ENCODE measurements at regions not wholly inside any gene's neighbourhood (a gene's known extent, or its start where the extent isn't known, plus 50 kb on each side); places are given as distances from the start of the nearest gene placed in this dataset.
"Not testable (repeated sequence)": the region's sequence is repeated elsewhere in the genome, so short reads cannot be mapped to it uniquely, and the experiment has no call there.

DNA sequence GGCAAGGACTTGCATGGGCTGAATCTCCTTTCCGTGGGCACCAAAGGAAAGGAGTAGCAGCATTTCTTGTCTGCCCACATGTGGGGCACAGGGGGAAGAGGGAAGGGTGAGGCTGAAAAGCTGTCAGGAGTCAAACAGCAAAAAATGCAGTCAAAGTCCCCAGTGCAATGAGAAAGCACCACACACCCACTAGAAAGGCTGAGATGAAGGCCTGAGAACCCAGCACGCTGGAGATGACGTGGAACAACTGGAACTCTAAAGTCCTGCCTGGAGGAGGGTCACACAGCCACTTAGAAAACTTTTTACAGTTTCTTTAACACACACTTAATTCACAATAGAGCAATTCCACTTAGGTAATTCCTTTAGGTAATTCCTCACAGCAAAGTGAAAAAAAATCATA, 94.6 kb upstream of the IGFBPL1 start:
- ATAC-seq (no peak), DNase-seq (no peak)
- no peaks in the 10 kb centered on the region for H3K9me3 ChIP-seq
- no peaks in the 10 kb centered on the region for H3K4me1 ChIP-seq (ENCODE audit: low read depth)
- TF ChIP-seq, protein P1, sequence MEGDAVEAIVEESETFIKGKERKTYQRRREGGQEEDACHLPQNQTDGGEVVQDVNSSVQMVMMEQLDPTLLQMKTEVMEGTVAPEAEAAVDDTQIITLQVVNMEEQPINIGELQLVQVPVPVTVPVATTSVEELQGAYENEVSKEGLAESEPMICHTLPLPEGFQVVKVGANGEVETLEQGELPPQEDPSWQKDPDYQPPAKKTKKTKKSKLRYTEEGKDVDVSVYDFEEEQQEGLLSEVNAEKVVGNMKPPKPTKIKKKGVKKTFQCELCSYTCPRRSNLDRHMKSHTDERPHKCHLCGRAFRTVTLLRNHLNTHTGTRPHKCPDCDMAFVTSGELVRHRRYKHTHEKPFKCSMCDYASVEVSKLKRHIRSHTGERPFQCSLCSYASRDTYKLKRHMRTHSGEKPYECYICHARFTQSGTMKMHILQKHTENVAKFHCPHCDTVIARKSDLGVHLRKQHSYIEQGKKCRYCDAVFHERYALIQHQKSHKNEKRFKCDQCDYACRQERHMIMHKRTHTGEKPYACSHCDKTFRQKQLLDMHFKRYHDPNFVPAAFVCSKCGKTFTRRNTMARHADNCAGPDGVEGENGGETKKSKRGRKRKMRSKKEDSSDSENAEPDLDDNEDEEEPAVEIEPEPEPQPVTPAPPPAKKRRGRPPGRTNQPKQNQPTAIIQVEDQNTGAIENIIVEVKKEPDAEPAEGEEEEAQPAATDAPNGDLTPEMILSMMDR (IDR thresholded peaks at IDR 0.05), result no peak
- intact Hi-C loops (cut with DNase I, micrococcal nuclease), result no loop called here
- no peaks in the 10 kb centered on the region for H3K36me3 ChIP-seq (ENCODE audit: low read depth)
- H3K4me3 ChIP-seq, result no peak overlapping the region

DNA sequence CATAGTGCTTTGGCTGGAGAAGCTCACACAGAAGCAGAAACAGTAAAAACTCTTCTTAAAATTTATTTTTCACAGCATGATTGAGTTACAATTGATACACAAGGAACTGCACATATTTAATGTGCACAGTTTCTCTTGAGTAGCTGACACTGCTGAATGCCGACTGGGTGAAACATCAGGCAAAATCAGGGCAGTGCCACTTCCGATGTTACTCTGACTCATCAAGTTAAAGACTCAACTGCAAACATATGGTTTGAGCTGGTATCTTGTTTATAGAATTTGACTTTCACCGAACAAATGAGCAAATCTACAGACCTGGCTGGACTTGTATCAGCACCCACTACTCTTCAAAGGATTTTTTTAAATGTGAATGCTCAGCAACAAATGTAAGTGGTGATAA, 92.0 kb upstream of the IGFBPL1 start:
- H3K9me3 ChIP-seq; DNase-seq; H3K4me1 ChIP-seq (ENCODE audit: low read depth); H3K4me3 ChIP-seq; H3K36me3 ChIP-seq (ENCODE audit: low read depth); intact Hi-C loops (cut with DNase I, micrococcal nuclease): not testable (repeated sequence)
- ATAC-seq, result peak; percentile 25

DNA sequence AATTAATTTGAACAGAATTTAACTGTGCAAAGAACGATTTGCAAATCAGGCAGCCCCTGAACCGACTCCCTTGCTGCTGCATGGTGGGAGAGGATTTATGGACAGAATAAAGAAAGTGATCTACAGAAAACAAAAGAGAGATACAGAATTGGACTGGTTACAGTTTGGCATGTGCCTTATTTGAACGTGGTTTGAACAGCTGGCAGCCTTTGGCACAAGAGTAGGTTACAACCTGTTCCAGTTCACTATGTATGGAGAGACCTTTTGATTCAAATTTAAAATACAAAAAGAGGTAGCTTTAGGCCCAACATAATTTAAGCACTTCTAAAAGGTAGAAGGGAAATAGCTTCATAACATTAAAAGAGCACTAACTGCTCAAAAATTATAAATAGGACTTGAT, 90.8 kb upstream of the IGFBPL1 start:
- DNase-seq; H3K4me3 ChIP-seq; intact Hi-C loops (cut with DNase I, micrococcal nuclease); ATAC-seq; H3K9me3 ChIP-seq; H3K4me1 ChIP-seq (ENCODE audit: low read depth); H3K36me3 ChIP-seq (ENCODE audit: low read depth): not testable (repeated sequence)

DNA sequence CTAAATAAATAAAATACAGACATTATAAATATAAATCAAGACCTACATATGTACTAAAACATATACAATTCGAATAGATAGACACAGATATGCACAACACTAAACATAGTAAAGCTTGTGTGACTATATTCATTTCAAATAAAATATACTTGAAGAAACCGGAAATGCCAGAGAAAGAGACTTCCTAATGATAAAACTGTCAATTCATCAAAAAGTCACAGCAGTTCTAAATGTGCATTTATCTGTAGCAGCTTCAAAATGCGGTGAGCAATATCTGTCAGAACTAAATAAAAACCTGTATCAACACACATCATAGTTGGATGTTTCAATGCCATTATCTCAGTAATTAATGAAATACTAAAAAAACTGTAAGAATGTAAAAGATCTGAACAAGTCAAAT, 86.1 kb upstream of the IGFBPL1 start:
- not testable (repeated sequence) for ATAC-seq

DNA sequence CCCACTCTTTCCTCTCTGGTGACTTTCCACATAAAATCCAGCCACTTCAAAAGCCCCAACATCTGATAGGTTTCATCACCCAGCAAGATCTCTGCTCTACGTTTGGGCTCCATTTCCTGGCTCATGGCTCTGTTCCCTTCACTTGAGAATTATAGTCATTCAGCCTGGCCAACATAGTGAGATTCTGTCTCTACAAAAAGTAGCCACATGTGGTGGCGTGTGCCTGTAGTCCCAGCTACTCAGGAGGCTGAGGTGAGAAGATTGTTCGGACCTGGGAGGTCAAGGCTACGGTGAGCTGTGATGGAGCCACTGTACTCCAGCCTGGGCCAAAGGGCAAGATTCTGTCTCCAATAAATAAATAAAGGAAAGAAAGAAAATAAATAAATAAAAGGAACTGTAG, 83.3 kb upstream of the IGFBPL1 start:
- no peak overlapping the region for H3K4me3 ChIP-seq
- no peak for DNase-seq
- no peaks in the 10 kb centered on the region for H3K9me3 ChIP-seq
- intact Hi-C loops (cut with DNase I, micrococcal nuclease), result no loop called here
- TF ChIP-seq, protein P1 (IDR thresholded peaks at IDR 0.05), result no peak
- H3K4me1 ChIP-seq (ENCODE audit: low read depth), result no peaks in the 10 kb centered on the region
- no peak for ATAC-seq
- H3K36me3 ChIP-seq (ENCODE audit: low read depth), result no peaks in the 10 kb centered on the region

More for the DNA sequence above, 86.1 kb upstream of the IGFBPL1 start:
- intact Hi-C loops (cut with DNase I, micrococcal nuclease); H3K9me3 ChIP-seq; H3K4me3 ChIP-seq; H3K4me1 ChIP-seq (ENCODE audit: low read depth); DNase-seq; H3K36me3 ChIP-seq (ENCODE audit: low read depth): not testable (repeated sequence)

DNA sequence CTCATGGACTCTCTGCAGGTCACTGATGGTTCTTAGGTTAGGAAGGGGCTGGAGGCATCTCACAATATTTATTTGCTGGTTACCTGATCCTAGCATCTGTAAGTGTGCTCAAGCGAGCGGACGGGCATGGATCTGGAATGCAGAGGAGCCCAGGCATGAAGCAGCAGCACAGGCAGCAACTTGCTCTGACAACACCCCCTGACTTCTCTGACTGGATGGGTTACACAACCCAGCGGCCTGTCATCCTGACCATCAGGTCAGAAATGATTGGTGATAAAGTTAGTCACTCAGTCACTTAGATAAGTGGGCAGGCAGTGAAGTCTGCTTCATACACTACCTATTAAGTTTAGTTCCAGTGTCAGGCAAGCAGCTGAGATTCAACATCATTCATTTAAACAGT, 75.9 kb upstream of the IGFBPL1 start:
- intact Hi-C loops (cut with DNase I, micrococcal nuclease); H3K36me3 ChIP-seq (ENCODE audit: low read depth); DNase-seq; H3K4me3 ChIP-seq; ATAC-seq; H3K4me1 ChIP-seq (ENCODE audit: low read depth); H3K9me3 ChIP-seq: not testable (repeated sequence)

DNA sequence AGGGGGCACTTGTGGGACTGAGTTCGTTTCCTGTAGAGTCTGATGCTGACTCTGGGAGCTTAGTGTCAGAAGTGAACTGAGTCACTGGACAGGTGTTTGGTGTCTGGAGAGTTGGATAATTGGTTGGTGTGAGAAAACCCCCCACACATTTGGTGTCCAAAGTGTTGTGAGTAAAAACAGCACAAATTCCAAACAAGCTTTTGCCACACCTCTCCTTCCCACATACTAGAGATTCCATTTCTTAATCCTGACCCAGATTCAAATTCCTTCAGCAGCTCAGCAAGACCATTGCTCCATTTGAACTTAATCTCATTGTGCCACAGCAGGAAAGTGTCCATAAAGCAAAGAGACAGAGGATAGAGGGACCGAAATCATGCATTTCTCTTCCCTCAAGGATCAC, 74.3 kb upstream of the IGFBPL1 start:
- ATAC-seq; H3K9me3 ChIP-seq; intact Hi-C loops (cut with DNase I, micrococcal nuclease); H3K36me3 ChIP-seq (ENCODE audit: low read depth); DNase-seq; H3K4me1 ChIP-seq (ENCODE audit: low read depth); H3K4me3 ChIP-seq: not testable (repeated sequence)

DNA sequence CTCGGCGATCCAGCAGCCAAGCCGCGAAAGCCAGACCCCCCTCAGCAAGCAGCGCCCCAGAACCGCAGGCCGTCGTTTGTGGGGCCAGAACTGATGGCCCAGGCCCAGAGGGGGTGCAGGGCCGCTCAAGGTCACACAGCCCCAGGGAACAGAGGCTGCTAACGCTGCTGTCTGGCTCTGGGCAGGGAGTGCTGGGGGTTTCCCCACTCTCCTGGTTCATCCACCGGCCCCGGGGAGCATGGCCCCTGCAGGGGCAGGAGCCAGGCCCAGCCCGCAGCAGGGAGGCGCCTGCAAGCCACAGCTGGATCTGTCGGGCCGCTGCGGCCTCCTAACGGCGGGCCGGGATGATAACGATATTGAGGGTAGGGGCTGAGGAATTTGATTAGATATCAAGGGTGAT, 64.8 kb upstream of the IGFBPL1 start:
- intact Hi-C loops (cut with DNase I, micrococcal nuclease), result no loop called here
- Histone ChIP-seq H3K4me1 (ENCODE audit: low read depth) (no peaks in the 10 kb centered on the region), H3K4me3 (no peak overlapping the region), H3K9me3 (no peaks in the 10 kb centered on the region), H3K36me3 (ENCODE audit: low read depth) (no peaks in the 10 kb centered on the region)
- ATAC-seq, result no peak
- no peak for DNase-seq
- TF ChIP-seq, protein P1 (IDR thresholded peaks at IDR 0.05), result no peak
